ENCODE measurements at regions not wholly inside any gene's neighbourhood (a gene's known extent, or its start where the extent isn't known, plus 50 kb on each side); places are given as distances from the start of the nearest gene placed in this dataset.

DNA sequence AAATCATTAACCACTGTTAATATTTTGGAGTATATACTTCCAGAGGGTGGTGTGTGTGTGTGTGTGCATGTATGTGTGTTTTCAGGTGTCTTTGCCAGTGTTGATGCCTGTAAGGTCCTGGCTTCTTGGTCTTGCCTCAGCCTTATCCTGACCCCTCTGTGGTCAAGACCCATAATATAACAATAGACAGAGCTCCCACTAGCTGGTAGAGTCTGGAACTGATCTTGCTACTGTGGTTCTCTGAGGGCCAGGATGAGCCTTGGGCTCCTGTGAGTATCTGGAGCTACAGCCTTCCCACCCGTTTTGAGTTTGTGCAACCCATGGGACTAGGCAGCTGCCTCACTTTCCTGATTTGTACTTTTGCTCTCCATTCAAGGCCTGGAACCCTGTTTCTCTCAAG lies 191.0 kb downstream of the IBTK start:
- no peak overlapping the region for H2BK120ac ChIP-seq (ENCODE audit: insufficient read depth, low read length, poor library complexity)
- no peaks in the 10 kb centered on the region for H3K9me3 ChIP-seq (ENCODE audit: insufficient read depth, low read depth, low read length)
- no peak overlapping the region for H2AK5ac ChIP-seq (ENCODE audit: low read length)
- H3K27me3 ChIP-seq (ENCODE audit: insufficient read depth, low read length): no peaks in the 10 kb centered on the region
- no peak overlapping the region for H3K27ac ChIP-seq (ENCODE audit: low read depth, low read length)
- H3K14ac ChIP-seq (ENCODE audit: low read length): no peak overlapping the region
- H4K12ac ChIP-seq (ENCODE audit: low read depth, low read length): no peak overlapping the region
- no peak overlapping the region for H3K4ac ChIP-seq (ENCODE audit: low read depth, low read length)
- DNase-seq: no peak
- no peak overlapping the region for H3K4me2 ChIP-seq (ENCODE audit: low read length)
- H3K18ac ChIP-seq (ENCODE audit: low read length): no peak overlapping the region
- no peak overlapping the region for H3K23ac ChIP-seq (ENCODE audit: low read length)
- H3K79me2 ChIP-seq (ENCODE audit: control insufficient read depth, insufficient read depth, low read length, poor library complexity): no peaks in the 10 kb centered on the region
- no peak overlapping the region for H4K8ac ChIP-seq (ENCODE audit: low read depth, low read length)
- no peaks in the 10 kb centered on the region for H3K36me3 ChIP-seq (ENCODE audit: control insufficient read depth in 1 of 2, insufficient read depth in 2 of 2, low read length in 2 of 2)
- no peak overlapping the region for H2BK12ac ChIP-seq (ENCODE audit: low read length)
- no CpG with 5 or more reads among the region's 1 CpG for WGBS (ENCODE audit: extremely low coverage, insufficient coverage, insufficient read length)
- H3K9ac ChIP-seq (ENCODE audit: low read length): no peak overlapping the region
- no peak overlapping the region for H2AFZ ChIP-seq (ENCODE audit: insufficient read depth, low read length, poor library complexity)
- H3K4me3 ChIP-seq (ENCODE audit: low read depth, low read length): no peak overlapping the region
- no peaks in the 10 kb centered on the region for H3K4me1 ChIP-seq (ENCODE audit: control insufficient read depth in 1 of 2, insufficient read depth in 2 of 2, low read length in 2 of 2)
- no peaks in the 10 kb centered on the region for H3K79me1 ChIP-seq (ENCODE audit: low read length)
- H4K91ac ChIP-seq (ENCODE audit: low read depth, low read length): no peak overlapping the region
- no peak overlapping the region for H2BK5ac ChIP-seq (ENCODE audit: low read depth, low read length, poor library complexity)

DNA sequence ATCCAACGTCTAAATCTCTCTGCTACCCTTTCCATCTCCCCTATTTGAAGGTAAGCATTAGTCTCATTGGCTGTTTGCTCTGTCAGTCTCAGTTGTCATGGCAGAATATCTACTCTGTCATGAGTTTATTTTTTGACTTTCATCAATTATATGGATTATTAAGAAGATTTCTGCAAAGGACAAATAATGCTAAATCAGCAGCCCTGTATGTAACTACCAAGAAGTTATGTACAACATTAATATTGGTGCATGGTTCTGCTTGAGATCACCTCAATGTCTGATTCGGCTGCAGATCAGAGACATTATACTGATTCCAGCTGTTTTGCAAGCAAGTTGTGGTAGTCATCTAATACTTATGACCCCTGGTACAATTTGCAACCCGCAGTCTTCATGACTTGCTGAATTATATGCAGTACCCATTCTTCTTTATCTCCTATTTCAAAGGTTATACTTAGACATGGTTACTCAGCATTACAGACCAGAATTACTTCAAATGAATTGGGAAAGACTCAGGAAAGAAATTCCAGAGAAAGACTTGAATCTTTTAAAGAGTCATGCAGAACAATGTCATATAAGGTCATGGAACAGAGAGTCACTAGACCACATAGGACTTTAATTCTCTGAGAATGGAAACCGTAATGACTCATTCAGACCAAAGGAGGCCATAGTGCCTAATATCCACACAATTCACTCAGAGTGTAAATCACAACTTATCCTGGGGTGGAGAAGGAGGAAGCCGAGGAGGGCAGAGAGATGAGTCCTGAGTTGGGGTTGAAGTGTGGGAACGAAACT lies 201.4 kb downstream of the IBTK start:
- no peak overlapping the region for H4K91ac ChIP-seq (ENCODE audit: low read depth, low read length)
- no peaks in the 10 kb centered on the region for H3K79me1 ChIP-seq (ENCODE audit: low read length)
- H3K4me3 ChIP-seq (ENCODE audit: low read depth, low read length): no peak overlapping the region
- no peaks in the 10 kb centered on the region for H3K4me1 ChIP-seq (ENCODE audit: control insufficient read depth in 1 of 2, insufficient read depth in 2 of 2, low read length in 2 of 2)
- H3K79me2 ChIP-seq (ENCODE audit: control insufficient read depth, insufficient read depth, low read length, poor library complexity): no peaks in the 10 kb centered on the region
- H2BK12ac ChIP-seq (ENCODE audit: low read length): no peak overlapping the region
- no CpG with 5 or more reads among the region's 6 CpGs for WGBS (ENCODE audit: extremely low coverage, insufficient coverage, insufficient read length)
- no peak overlapping the region for H2AK5ac ChIP-seq (ENCODE audit: low read length)
- H3K4ac ChIP-seq (ENCODE audit: low read depth, low read length): no peak overlapping the region
- no peak overlapping the region for H4K12ac ChIP-seq (ENCODE audit: low read depth, low read length)
- no peak overlapping the region for H2BK5ac ChIP-seq (ENCODE audit: low read depth, low read length, poor library complexity)
- H3K27ac ChIP-seq (ENCODE audit: low read depth, low read length): no peak overlapping the region
- H3K4me2 ChIP-seq (ENCODE audit: low read length): no peak overlapping the region
- H3K18ac ChIP-seq (ENCODE audit: low read length): no peak overlapping the region
- no peak overlapping the region for H3K14ac ChIP-seq (ENCODE audit: low read length)
- no peak overlapping the region for H4K8ac ChIP-seq (ENCODE audit: low read depth, low read length)
- no peak overlapping the region for H3K9ac ChIP-seq (ENCODE audit: low read length)
- H3K23ac ChIP-seq (ENCODE audit: low read length): no peak overlapping the region
- H3K36me3 ChIP-seq (ENCODE audit: control insufficient read depth in 1 of 2, insufficient read depth in 2 of 2, low read length in 2 of 2): no peaks in the 10 kb centered on the region
- H3K9me3 ChIP-seq (ENCODE audit: insufficient read depth, low read depth, low read length): no peaks in the 10 kb centered on the region
- no peak overlapping the region for H2BK120ac ChIP-seq (ENCODE audit: insufficient read depth, low read length, poor library complexity)
- no peak overlapping the region for H2AFZ ChIP-seq (ENCODE audit: insufficient read depth, low read length, poor library complexity)
- H3K27me3 ChIP-seq (ENCODE audit: insufficient read depth, low read length): no peaks in the 10 kb centered on the region
- DNase-seq: peak in 1 of 2 donors; percentile 1

DNA sequence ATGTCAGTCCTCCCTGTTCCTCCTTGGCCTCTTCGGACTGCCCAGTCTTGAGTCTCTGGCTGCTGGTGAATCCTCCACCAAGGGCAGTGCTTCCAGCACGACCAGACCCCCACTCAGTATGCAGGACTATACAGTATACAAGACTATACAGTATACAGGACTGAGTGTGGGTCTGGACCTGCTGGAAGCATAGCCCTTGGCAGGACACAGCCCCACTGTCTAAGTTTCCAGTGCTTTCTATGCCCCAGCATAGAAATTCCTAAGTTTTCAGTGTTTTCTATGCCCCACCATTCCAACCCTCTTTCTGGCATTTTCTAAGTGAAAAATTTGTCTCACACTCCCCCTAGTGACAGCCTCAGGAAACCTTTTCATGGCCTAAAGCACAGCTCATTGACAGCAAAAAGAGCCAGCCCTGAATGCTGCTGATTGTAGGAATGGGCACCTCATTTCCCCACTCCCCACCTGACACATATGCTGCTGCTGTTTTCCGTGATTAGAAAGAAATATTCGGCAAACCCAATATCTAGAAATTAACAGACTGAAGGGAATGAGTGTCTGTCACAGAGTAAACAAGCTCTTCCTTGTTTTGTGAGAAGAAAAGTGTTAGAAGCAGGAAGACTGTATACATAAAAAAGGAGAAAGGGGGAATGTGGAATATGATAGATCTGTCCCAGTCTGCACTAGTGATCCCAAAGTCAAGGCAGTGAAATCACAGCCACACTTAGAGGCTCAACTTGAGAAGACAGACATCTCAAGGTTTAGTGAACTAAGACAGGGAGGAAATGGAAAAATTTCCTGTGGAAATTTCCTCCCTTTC lies 206.9 kb downstream of the IBTK start:
- Histone ChIP-seq H3K4me3 (ENCODE audit: low read depth, low read length) (no peak overlapping the region), H3K4me1 (ENCODE audit: control insufficient read depth in 1 of 2, insufficient read depth in 2 of 2, low read length in 2 of 2) (no peaks in the 10 kb centered on the region), H3K18ac (ENCODE audit: low read length) (no peak overlapping the region), H3K9me3 (ENCODE audit: insufficient read depth, low read depth, low read length) (no peaks in the 10 kb centered on the region), H3K4me2 (ENCODE audit: low read length) (no peak overlapping the region), H2BK5ac (ENCODE audit: low read depth, low read length, poor library complexity) (no peak overlapping the region), H2AFZ (ENCODE audit: insufficient read depth, low read length, poor library complexity) (no peak overlapping the region), H3K79me1 (ENCODE audit: low read length) (no peaks in the 10 kb centered on the region), H2BK120ac (ENCODE audit: insufficient read depth, low read length, poor library complexity) (no peak overlapping the region), H4K91ac (ENCODE audit: low read depth, low read length) (no peak overlapping the region), H3K4ac (ENCODE audit: low read depth, low read length) (no peak overlapping the region), H3K27me3 (ENCODE audit: insufficient read depth, low read length) (no peaks in the 10 kb centered on the region), H3K79me2 (ENCODE audit: control insufficient read depth, insufficient read depth, low read length, poor library complexity) (no peaks in the 10 kb centered on the region), H3K9ac (ENCODE audit: low read length) (no peak overlapping the region), H2AK5ac (ENCODE audit: low read length) (no peak overlapping the region), H3K36me3 (ENCODE audit: control insufficient read depth in 1 of 2, insufficient read depth in 2 of 2, low read length in 2 of 2) (no peaks in the 10 kb centered on the region), H3K27ac (ENCODE audit: low read depth, low read length) (no peak overlapping the region), H3K14ac (ENCODE audit: low read length) (no peak overlapping the region), H3K23ac (ENCODE audit: low read length) (no peak overlapping the region), H2BK12ac (ENCODE audit: low read length) (no peak overlapping the region), H4K8ac (ENCODE audit: low read depth, low read length) (no peak overlapping the region), H4K12ac (ENCODE audit: low read depth, low read length) (no peak overlapping the region)
- peak; percentile 39 to 78 for DNase-seq
- WGBS (ENCODE audit: extremely low coverage, insufficient coverage, insufficient read length): no CpG with 5 or more reads among the region's 4 CpGs

DNA sequence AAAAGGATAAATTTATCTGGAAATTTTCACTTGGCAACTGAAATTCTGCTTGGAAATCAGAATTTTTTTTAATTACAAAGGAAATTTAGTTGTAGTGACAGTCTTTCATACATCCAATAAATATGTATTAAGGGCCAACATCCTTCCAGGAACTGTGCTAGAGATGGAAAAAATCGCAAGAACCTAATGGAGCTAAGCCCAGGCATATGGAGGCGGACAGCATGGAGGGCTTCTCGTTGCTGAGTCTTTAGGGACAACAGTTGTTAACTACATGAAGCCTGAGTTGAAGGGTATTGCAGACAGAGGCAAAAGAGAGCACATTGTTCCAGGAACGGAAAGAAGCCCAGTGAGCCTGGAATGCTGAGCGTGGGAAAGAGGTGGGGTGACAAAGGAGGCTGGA lies 208.9 kb downstream of the IBTK start:
- Histone ChIP-seq H3K14ac (ENCODE audit: low read length) (no peak overlapping the region), H3K4me1 (ENCODE audit: control insufficient read depth in 1 of 2, insufficient read depth in 2 of 2, low read length in 2 of 2) (no peaks in the 10 kb centered on the region), H2BK5ac (ENCODE audit: low read depth, low read length, poor library complexity) (no peak overlapping the region), H3K4ac (ENCODE audit: low read depth, low read length) (no peak overlapping the region), H3K36me3 (ENCODE audit: control insufficient read depth in 1 of 2, insufficient read depth in 2 of 2, low read length in 2 of 2) (no peaks in the 10 kb centered on the region), H4K12ac (ENCODE audit: low read depth, low read length) (no peak overlapping the region), H4K91ac (ENCODE audit: low read depth, low read length) (no peak overlapping the region), H3K9me3 (ENCODE audit: insufficient read depth, low read depth, low read length) (no peaks in the 10 kb centered on the region), H3K4me2 (ENCODE audit: low read length) (no peak overlapping the region), H3K23ac (ENCODE audit: low read length) (no peak overlapping the region), H3K27me3 (ENCODE audit: insufficient read depth, low read length) (no peaks in the 10 kb centered on the region), H3K18ac (ENCODE audit: low read length) (no peak overlapping the region), H3K79me1 (ENCODE audit: low read length) (no peaks in the 10 kb centered on the region), H2AFZ (ENCODE audit: insufficient read depth, low read length, poor library complexity) (no peak overlapping the region), H3K4me3 (ENCODE audit: low read depth, low read length) (no peak overlapping the region), H3K9ac (ENCODE audit: low read length) (no peak overlapping the region), H3K27ac (ENCODE audit: low read depth, low read length) (no peak overlapping the region), H2AK5ac (ENCODE audit: low read length) (no peak overlapping the region), H4K8ac (ENCODE audit: low read depth, low read length) (no peak overlapping the region), H2BK12ac (ENCODE audit: low read length) (no peak overlapping the region), H2BK120ac (ENCODE audit: insufficient read depth, low read length, poor library complexity) (no peak overlapping the region), H3K79me2 (ENCODE audit: control insufficient read depth, insufficient read depth, low read length, poor library complexity) (no peaks in the 10 kb centered on the region)
- WGBS (ENCODE audit: extremely low coverage, insufficient coverage, insufficient read length): no CpG with 5 or more reads among the region's 5 CpGs
- DNase-seq: no peak

Measured in trophoblast cell (in vitro differentiated cells and primary cell).